ENCODE measurements at regions not wholly inside any gene's neighbourhood (a gene's known extent, or its start where the extent isn't known, plus 50 kb on each side); places are given as distances from the start of the nearest gene placed in this dataset.

GRCh38 chr3:159824333-159824732 is 164.3 kb upstream of the IL12A start (continued):
- TF ChIP-seq GATA2 (CRISPR knock-in tag; IDR thresholded peaks at IDR 0.05): no peak
- TF ChIP-seq SIN3A (IDR thresholded peaks at IDR 0.05; ENCODE audit: borderline replicate concordance, low read depth, low read length): peak; percentile 72; the same call in 1 of the 2 replicates
- TF ChIP-seq CTCF (IDR thresholded peaks at IDR 0.05): no peak
- TF ChIP-seq TCF12 (IDR thresholded peaks at IDR 0.05): peak; percentile 91
- no peak for TF ChIP-seq FOXM1 (IDR thresholded peaks at IDR 0.05; ENCODE audit: low read depth)
- TF ChIP-seq EP300 (IDR thresholded peaks at IDR 0.05; ENCODE audit: borderline replicate concordance in 1 of 2, low read depth in 1 of 2, low read length in 1 of 2): peak in 1 of 2 experiments; percentile 59; a peak in 1 of 4 replicates
- no peak for TF ChIP-seq SMC3 (IDR thresholded peaks at IDR 0.05; ENCODE audit: low read depth, low read length)
- TF ChIP-seq RXRA (IDR thresholded peaks at IDR 0.05; ENCODE audit: borderline replicate concordance, low read depth): peak; percentile 73; the same call in 1 of the 2 replicates

DNA sequence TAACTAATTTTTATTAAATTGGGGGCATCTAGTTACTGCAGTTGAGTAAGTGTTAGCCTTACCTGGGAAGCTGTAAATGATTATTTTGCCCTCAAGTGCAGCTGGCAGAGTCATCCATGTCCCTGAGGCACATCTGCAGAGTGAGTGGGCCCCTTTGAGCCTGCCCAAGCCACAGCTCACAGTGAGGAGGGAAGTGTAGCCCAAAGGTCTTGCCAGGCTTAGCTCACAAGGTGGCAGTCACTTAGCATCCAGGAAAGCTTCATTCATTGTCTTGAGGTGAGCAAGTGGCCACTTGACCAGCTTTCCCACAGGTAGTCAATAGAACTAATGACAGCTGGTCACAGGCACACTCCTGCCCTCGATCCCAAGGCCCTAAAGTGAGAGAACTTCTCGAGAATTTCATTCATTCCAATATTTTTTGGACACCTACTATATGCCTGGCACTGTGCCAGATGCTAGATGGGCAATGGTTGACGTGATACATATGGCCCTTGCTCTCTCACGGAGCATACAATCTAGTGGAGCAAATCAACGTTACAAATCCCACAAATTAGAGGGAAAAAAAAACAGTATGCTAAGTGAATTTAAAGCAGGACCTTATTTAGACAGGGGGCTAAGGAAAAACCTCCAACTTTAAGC is 163.3 kb upstream of the IL12A start:
- WGBS (ENCODE audit: low lambda C conversion rate): 78% methylated on average over 5 of the region's 5 CpGs
- POLR2A ChIA-PET: interaction anchor here (1.0 kb wide), 1 partner anchor 34 kb away, joined by 3 read pairs; no protein-coding TSS in a partner anchor
- Histone ChIP-seq H3K27ac (ENCODE audit: low read depth in 2 of 2, low read length in 1 of 2) (peak overlapping the region; percentile 28 to 49), H3K4me3 (ENCODE audit: low read depth in 2 of 2, low read length in 1 of 2) (no peak overlapping the region), H3K36me3 (replicated peaks in 1 of 2; ENCODE audit: control insufficient read depth in 1 of 2, insufficient read depth in 2 of 2, low read length in 1 of 2) (no peaks in the 10 kb centered on the region), H3K9ac (no peak overlapping the region), H3K4me2 (no peak overlapping the region), H4K20me1 (ENCODE audit: insufficient read depth) (peaks cover 19% of the 10 kb centered on the region), H3K4me1 (ENCODE audit: control insufficient read depth in 1 of 2, insufficient read depth in 2 of 2, low read depth in 1 of 2, low read length in 1 of 2) (peaks cover 20 to 33% of the 10 kb centered on the region in 2 experiments), H3F3A (replicated peaks; ENCODE audit: insufficient read depth) (peaks cover 12% of the 10 kb centered on the region), H3K9me2 (no peaks in the 10 kb centered on the region), H2AFZ (ENCODE audit: low read depth) (no peak overlapping the region), H3K79me2 (ENCODE audit: insufficient read depth) (peaks cover 83% of the 10 kb centered on the region), H3K27me3 (ENCODE audit: insufficient read depth) (no peaks in the 10 kb centered on the region), H3K9me3 (no peaks in the 10 kb centered on the region)
- CTCF ChIA-PET: interaction anchor here (0.7 to 12.4 kb wide), 9 partner anchors 9 to 561 kb away, joined by 3 to 189 read pairs (median 7); partner anchors contain the start of gene IL12A
- TF ChIP-seq, protein P1, sequence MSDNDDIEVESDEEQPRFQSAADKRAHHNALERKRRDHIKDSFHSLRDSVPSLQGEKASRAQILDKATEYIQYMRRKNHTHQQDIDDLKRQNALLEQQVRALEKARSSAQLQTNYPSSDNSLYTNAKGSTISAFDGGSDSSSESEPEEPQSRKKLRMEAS (IDR thresholded peaks at IDR 0.05; ENCODE audit: low read depth): no peak
- TF ChIP-seq RAD21 (IDR thresholded peaks at IDR 0.05; ENCODE audit: low read length) (peak; percentile 32; the same call in 1 of the 2 replicates), POLR2AphosphoS5 (IDR thresholded peaks at IDR 0.05; ENCODE audit: low read depth, low read length) (no peak), NFIC (IDR thresholded peaks at IDR 0.05; ENCODE audit: borderline replicate concordance) (peak; percentile 65), EP300 (IDR thresholded peaks at IDR 0.05; ENCODE audit: borderline replicate concordance in 1 of 2, low read depth in 1 of 2, low read length in 1 of 2) (peak in 1 of 2 experiments; percentile 14; a peak in 1 of 4 replicates), FOSL2 (IDR thresholded peaks at IDR 0.05; ENCODE audit: borderline replicate concordance, low read depth) (no peak)
- DNase-seq: peak; percentile 32
